ENCODE measurements at regions not wholly inside any gene's neighbourhood (a gene's known extent, or its start where the extent isn't known, plus 50 kb on each side); places are given as distances from the start of the nearest gene placed in this dataset.

GRCh38 chr18:26618135-26618534 is 69.8 kb upstream of the KCTD1 start:
- Histone ChIP-seq H3K4me3 (no peak overlapping the region), H3K9me3 (no peaks in the 10 kb centered on the region), H3K27me3 (no peaks in the 10 kb centered on the region), H3K36me3 (no peaks in the 10 kb centered on the region), H3K27ac (no peak overlapping the region), H3K4me1 (peaks cover 0 to 5% of the 10 kb centered on the region in 2 donors)
- DNase-seq (no peak), ATAC-seq (no peak)
- TF ChIP-seq CTCF (IDR thresholded peaks at IDR 0.05 in 4 of 5, conservative IDR thresholded peaks at IDR 0.05 in 1 of 5) (no peak), POLR2A (IDR thresholded peaks at IDR 0.05) (no peak)
- intact Hi-C loops (cut with DNase I; ENCODE audit: low total_unique reads) (no loop called here), in situ Hi-C loops (cut with MboI; ENCODE audit: low sequenced_read_pairs in 4 of 4) (no loop called here)

GRCh38 chr18:26617151-26617554 is 68.8 kb upstream of the KCTD1 start:
- in situ Hi-C loops (cut with MboI; ENCODE audit: low sequenced_read_pairs in 4 of 4) (no loop called here), intact Hi-C loops (cut with DNase I; ENCODE audit: low total_unique reads) (no loop called here)
- no peak for ATAC-seq
- Histone ChIP-seq H3K4me3 (no peak overlapping the region), H3K27ac (no peak overlapping the region), H3K36me3 (no peaks in the 10 kb centered on the region), H3K9me3 (no peaks in the 10 kb centered on the region), H3K4me1 (peaks cover 0 to 5% of the 10 kb centered on the region in 2 donors), H3K27me3 (no peaks in the 10 kb centered on the region)
- no peak for DNase-seq
- TF ChIP-seq POLR2A (IDR thresholded peaks at IDR 0.05) (no peak), CTCF (IDR thresholded peaks at IDR 0.05 in 4 of 5, conservative IDR thresholded peaks at IDR 0.05 in 1 of 5) (no peak)

- Histone ChIP-seq H3K27ac (no peak overlapping the region), H3K9me3 (no peaks in the 10 kb centered on the region), H3K4me1 (no peaks in the 10 kb centered on the region), H3K27me3 (no peaks in the 10 kb centered on the region), H3K36me3 (no peaks in the 10 kb centered on the region), H3K4me3 (no peak overlapping the region)
- no peak for ATAC-seq
- in situ Hi-C loops (cut with MboI; ENCODE audit: low sequenced_read_pairs in 4 of 4): no loop called here
- intact Hi-C loops (cut with DNase I; ENCODE audit: low total_unique reads): no loop called here
- no peak for DNase-seq
- TF ChIP-seq CTCF (IDR thresholded peaks at IDR 0.05 in 4 of 5, conservative IDR thresholded peaks at IDR 0.05 in 1 of 5) (no peak), POLR2A (IDR thresholded peaks at IDR 0.05) (no peak)
These were observed 66.0 kb upstream of the KCTD1 start for GRCh38 chr18:26614374-26614773.

Data from gastrocnemius medialis (tissue), 4 donors.